Stimulated activated CD8-positive, alpha-beta memory T cell treated with anti-CD3 and anti-CD28 coated beads, Interleukin-4, amount 100 ng/mL, for 4 hours (primary cell): ENCODE measurements at regions not wholly inside any gene's neighbourhood (a gene's known extent, or its start where the extent isn't known, plus 50 kb on each side); places are given as distances from the start of the nearest gene placed in this dataset.
"Not testable (repeated sequence)": the region's sequence is repeated elsewhere in the genome, so short reads cannot be mapped to it uniquely, and the experiment has no call there.

Experiments used
- DNase-seq, 2 donors: peaks; one replicate each; pipeline ENCODE4 v3.0.0-alpha.2; 2020; ENCODE audit warnings: low read depth in 2 of 2, low spot score in 1 of 2

GRCh38 chr5:42235837-42236236 is 187.4 kb upstream of the GHR start:
- DNase-seq: no peak

- no peak for DNase-seq
Observed at GRCh38 chr5:42241636-42242035, 181.6 kb upstream of the GHR start.

GRCh38 chr5:42242210-42242609 is 181.0 kb upstream of the GHR start:
- no peak for DNase-seq

GRCh38 chr5:42242881-42243485 is 180.3 kb upstream of the GHR start:
- no peak for DNase-seq

GRCh38 chr5:42252306-42252705 is 170.9 kb upstream of the GHR start:
- no peak for DNase-seq

GRCh38 chr5:42259914-42260313 is 163.3 kb upstream of the GHR start:
- not testable (repeated sequence) for DNase-seq

GRCh38 chr5:42267091-42267490 is 156.1 kb upstream of the GHR start:
- no peak for DNase-seq

GRCh38 chr5:42268170-42268569 is 155.1 kb upstream of the GHR start:
- DNase-seq: not testable (repeated sequence)

- DNase-seq: no peak
Observed at GRCh38 chr5:42268630-42269029, 154.6 kb upstream of the GHR start.

GRCh38 chr5:42270771-42271170 is 152.5 kb upstream of the GHR start:
- DNase-seq: no peak

GRCh38 chr5:42274913-42275312 is 148.3 kb upstream of the GHR start:
- no peak for DNase-seq

GRCh38 chr5:42277293-42277692 is 145.9 kb upstream of the GHR start:
- no peak for DNase-seq

- no peak for DNase-seq
Observed at GRCh38 chr5:42284584-42284983, 138.7 kb upstream of the GHR start.

GRCh38 chr5:42285230-42285629 is 138.0 kb upstream of the GHR start:
- DNase-seq: no peak

GRCh38 chr5:42300496-42300895 is 122.7 kb upstream of the GHR start:
- no peak for DNase-seq

GRCh38 chr5:42301349-42301748 is 121.9 kb upstream of the GHR start:
- DNase-seq: no peak

GRCh38 chr5:42302186-42302585 is 121.1 kb upstream of the GHR start:
- no peak for DNase-seq

GRCh38 chr5:42306287-42306686 is 117.0 kb upstream of the GHR start:
- no peak for DNase-seq

- no peak for DNase-seq
Observed at GRCh38 chr5:42309865-42310264, 113.4 kb upstream of the GHR start.

- no peak for DNase-seq
Observed at GRCh38 chr5:42315214-42315613, 108.0 kb upstream of the GHR start.

GRCh38 chr5:42317575-42317974 is 105.7 kb upstream of the GHR start:
- DNase-seq: no peak

- DNase-seq: not testable (repeated sequence)
Observed at GRCh38 chr5:42319546-42319945, 103.7 kb upstream of the GHR start.

- no peak for DNase-seq
Observed at GRCh38 chr5:42321785-42322184, 101.5 kb upstream of the GHR start.

- DNase-seq: no peak
Observed at GRCh38 chr5:42337143-42337542, 86.1 kb upstream of the GHR start.
